NAMALWA (cell line): ENCODE measurements at regions not wholly inside any gene's neighbourhood (a gene's known extent, or its start where the extent isn't known, plus 50 kb on each side); places are given as distances from the start of the nearest gene placed in this dataset.
"Not testable (repeated sequence)": the region's sequence is repeated elsewhere in the genome, so short reads cannot be mapped to it uniquely, and the experiment has no call there.

ENCODE experiments used
- DNase-seq: peaks from one replicate; pipeline ENCODE4 v3.0.0-alpha.2; 2015; ENCODE audit warnings: low spot score

DNA sequence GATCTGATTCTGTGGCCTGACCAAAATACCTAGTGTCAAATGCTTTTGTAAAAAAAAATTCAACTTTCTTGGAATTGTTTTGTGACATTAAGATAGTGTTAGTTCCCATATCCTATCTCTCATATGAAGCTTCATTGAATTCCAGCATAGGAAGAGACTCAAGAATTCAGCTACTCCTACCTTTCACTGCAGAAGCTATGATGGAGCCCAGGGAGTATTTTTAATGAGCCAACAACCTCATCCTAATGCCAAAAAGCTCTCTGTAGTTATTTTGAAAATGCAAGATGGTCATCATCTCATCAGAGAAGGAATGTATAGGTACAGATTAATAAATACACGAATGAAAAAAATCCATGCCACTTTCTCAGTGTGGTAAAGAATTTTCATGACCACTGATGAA is 431.2 kb upstream of the SGCG start:
- no peak for DNase-seq

DNA sequence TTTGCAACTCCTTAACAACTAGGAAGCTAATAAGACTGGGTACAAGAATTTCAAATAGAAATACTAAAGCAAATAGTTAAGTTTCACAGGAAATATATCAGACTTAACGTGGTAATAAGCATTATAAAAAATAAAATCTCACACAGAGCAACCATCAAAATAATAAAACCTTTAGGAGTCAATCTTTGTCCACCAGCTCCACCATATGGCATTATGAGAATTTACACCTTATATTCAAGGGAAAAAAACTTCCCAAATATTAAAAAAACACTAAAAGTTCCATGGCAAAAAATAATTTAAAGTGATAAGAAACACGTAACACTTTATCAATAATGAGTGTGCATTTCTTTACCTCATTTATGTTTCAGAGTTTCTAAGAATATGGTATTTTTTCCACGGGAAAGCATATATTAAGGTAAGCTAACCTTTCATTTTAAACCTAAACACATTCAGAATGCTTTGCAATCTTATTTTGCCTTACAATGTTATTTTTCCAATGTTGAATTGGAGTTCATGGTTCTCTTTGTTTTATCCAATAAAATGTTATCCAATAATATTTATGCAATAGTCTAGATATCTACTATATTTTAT is 423.2 kb upstream of the SGCG start:
- DNase-seq: peak; percentile 9

DNA sequence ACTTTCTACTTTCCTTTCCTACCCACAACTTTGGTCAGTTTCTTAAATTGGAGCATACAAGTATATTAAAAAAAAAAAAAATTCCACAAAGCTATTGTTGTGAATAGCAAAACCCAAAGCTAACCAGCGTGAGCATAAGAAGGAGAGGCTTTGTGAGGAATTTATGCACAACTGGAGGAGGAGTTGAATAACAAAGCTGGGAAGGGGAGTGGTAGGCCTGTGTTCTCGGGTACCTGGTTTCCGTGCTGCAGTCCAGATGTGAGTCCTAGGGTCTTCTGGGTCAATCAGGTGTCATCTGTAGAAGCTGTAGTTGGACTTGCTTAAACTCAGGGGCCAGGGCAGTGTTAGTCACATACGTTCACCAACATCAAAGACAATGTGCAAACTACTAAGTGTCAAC is 422.5 kb upstream of the SGCG start:
- DNase-seq: no peak

DNA sequence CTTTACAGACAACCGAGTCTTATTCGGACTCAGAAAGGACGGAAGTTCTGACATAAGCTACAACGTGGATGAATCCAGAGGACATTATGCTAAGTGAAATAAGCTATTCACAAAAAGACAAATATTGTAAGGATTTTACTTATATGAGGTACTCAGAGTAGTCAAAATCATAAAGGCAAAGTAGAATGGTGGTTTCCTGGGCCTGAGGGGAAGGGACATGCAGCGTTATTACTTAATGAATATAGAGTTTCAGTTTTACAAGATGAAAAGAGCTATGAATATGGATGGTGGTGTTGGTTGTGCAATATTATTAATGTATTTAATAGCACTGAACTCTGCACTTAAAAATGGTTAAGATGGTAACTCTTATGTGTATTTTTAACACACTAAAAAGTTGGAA is 419.1 kb upstream of the SGCG start:
- DNase-seq: no peak

DNA sequence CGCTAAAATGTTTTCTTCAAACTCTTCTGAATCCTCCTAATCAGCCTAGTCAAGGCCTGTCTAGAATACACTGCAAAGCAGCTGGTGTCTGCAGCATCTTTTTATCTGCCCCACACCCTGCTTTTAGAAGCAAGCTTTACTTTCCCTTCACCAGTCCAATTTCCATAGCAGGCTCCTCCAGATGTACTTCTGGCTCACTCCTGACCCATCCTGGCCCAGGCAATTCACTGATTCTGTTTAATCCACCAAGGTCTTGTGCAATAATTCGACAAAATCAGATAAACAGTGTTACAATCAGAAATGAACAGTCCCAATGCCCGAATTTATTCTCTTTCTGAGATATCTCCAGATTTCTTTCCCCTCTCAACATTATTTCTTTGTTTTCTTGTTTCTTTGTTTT is 415.2 kb upstream of the SGCG start:
- DNase-seq: no peak

DNA sequence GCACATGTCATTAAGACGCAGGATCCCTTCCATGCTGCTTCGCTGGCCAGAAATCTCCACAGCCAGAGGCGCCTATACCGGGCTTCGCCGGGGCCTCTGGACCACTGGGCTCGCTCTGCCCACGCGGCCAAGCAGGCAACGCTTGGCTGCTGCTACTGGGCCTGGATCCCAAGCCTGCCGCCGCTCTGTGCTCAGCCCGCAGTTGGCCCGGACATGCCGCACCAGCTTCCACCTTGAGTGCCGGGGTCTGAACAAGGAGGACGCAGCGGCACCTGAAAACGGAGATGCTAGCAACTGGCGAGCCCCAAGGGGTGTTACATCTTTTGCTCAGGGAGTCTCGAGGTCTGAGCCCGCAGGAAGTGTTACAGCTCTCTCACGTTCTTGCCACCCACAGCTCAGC is 409.9 kb upstream of the SGCG start:
- DNase-seq: no peak

DNA sequence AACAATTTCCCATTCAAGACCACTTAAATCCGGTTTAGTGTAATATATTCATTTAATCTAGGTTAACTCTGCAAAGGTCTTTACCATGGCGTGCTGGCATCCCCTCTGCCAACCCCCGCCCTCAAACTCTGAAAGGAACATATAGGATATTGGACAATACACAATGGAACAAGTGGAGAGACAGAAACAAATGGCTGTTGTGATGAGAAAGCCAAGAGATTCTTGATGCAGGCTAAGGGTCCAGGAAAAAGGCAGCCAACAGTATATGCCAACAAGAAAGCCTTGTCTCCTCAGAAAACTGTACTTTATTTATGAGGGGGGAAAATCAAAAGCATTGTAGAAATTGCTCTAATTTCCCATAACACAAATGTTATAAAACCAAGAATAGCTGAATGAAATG is 407.3 kb upstream of the SGCG start:
- no peak for DNase-seq

DNA sequence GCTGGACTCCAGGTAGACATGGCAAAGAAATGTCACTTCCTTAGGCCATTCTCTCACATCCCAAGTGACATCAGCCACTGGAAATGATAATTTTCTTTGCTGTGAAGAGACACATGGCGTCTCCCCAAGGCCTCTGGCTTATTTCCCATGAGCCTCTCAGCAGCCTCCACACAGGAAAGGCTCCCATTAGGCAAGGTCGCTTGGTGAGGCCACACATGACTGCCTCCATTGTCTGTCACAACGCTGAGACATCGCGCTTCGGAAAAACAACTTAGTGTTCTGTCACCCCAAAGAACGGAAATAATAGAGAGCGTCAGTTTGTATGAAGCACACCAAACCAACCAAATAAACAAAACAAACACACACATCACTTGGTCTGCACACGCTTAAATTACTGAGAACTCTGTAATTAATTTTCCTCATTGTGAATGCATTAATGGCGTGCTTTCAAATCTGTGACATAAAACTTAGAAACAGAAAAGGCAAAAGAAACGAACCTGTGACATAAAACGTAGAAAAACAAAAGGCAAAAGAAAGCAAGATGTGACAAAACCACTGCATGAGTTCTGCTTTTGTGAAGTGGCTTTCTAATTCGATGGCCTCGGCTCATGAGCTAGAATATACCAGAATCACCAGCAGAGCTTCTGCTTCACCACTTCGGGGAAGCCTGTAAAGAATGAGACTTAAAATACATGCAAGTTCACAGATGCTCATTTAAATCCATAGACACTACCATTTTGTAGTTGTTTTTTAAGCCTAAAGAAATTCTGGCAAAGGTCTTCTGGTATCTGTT is 404.2 kb upstream of the SGCG start:
- no peak for DNase-seq

DNA sequence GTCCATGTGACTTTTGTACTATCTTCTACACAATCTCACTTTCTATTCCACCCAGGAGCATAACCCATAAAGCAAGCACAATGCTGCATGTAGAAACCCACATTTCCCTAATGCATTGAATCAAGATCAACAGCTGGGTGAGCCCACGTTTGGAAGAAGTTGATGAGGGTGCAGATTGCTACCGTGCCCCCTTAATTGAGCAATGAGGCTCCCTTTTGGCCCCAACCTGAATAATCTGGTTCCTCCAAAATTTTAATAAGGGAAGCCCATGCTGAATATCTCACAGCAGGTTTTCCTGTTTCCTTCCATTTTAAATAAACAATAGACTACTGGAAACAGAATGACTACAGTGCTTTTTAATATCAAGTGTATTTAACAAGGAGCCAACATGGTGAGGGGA is 403.6 kb upstream of the SGCG start:
- no peak for DNase-seq

DNA sequence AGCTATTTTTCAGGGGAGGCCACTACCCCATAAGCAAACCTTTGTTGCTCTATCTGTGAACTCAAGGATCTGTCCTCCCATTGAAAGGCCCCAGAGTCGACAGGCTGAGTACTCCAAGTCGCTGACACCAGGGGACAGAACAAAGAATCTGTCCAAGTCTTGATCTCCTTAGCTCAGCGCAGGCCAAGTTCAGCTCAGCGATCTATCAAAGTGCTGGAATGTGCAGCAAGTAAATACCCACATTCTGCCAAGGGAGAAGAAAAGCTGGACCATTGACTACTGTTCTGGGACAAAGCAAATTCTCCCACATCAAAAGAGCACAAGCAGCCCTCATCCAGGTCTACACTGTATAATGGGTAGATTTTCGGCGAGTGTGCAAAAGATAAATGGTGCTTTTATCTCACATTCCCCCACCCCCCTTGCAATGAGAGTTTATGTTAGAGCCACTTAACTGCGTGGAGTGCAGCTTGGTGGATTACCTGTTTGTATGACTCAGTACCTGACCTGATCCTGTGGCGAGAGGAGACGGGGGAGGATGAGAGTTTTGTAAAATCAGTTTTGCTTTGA is 391.7 kb upstream of the SGCG start:
- DNase-seq: no peak

DNA sequence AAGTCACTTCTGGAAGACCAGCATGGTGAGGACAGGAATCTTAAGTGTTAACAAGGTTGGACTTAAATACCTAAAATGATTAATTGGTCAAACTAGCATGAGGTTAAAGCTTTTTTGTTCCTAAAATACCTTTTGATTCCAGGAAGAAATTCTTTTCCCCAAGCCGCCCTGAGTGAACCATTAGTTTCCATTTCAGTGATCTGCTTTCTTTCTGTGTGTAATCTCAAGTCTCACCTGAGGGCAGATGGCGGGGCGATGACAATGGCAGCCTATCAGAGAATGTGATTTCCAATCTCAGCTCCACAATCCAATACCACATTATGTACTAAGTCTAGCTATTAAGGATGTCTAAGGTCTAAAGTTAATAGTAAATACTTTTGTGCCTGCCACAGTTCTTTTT is 390.9 kb upstream of the SGCG start:
- DNase-seq: no peak

DNA sequence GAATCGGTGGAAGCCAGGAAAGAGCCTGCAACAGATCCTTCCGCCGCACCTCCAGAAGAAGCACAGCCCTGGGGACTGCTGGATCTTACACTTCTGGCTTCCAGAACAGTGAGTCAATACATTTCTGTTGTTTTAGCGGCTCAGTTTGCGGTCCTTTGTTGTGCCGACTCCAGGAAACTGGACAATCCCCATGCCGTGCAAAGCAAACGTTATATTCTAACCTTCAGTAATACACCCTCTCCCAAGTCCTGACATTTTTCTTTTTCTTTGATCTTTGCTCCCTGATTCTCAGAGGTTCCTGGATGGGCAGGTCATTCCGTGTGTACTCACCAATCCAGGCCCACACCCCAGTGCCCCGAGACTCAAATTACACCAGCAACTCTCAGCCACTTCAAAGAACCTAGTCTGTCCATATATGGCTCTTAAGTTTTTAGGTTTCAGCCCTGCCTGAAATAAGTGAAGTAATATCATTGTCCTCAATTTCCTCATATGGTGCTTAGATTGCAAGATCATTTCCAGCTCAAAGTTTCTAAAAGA is 387.1 kb upstream of the SGCG start:
- no peak for DNase-seq

DNA sequence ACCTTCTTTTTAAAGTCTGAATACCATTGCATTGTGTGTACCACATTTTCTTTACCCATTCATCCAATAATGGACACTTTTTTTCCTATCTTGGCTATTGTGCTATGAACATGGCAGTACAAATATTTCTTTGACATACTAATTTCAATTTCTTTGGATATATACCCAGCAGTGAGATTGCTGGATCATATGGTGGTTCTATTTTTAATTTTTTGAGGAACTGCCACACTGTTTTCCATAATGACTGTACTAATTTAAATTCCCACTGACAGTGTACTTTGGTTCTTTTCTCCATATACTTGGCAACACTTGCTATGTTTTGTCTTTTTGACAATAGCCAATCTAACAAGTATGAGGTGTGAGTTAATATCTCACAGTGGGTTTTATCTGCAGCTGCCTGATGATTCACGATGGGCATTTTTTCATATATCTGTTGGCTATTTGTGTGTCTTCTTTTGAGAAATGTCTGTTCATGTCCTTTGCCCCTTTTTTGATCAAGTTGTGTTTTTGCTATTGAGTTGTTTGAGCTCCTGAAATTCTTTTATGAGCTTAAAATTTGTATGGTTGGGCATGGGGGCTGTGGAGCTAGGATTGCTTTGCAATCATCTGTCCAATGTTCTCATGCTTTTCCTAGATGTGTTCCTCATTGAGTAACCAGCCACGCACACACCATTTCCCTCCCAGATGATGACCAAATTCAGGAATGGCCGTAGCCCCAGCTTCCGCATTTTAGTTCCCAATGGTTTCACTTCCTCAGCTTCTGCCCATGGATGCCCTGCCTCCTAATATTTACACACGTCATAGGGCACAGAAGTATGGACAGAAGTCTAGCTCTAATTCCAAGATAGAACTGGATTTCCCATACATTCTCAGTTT is 380.0 kb upstream of the SGCG start:
- DNase-seq: no peak

DNA sequence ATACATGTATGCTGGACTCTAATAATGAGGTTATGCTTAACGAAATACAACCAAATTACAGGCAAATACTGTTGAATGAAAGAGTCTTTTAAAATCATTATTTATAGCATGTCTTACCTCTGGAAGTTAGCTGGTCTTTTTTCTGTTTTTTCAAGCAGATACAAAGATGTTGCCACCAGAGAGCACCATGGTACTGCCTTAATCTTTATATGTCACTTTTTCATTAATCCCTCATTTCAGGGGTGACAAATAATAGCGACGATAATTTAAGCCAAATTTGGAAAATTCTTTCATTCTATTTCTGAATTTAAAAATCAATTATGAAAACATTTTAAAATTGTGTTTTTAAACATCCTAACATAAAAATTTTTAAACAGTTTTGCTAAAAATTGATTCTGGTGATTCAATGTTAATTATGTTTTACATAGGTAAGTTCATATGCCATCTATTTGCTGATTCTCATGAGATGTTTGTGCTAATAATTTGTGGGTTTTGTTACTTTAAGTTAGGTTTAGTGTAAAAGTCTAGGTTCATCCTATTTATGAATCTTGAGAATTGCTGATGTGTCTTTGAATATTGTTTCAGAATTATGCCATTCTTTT is 379.3 kb upstream of the SGCG start:
- DNase-seq: no peak

DNA sequence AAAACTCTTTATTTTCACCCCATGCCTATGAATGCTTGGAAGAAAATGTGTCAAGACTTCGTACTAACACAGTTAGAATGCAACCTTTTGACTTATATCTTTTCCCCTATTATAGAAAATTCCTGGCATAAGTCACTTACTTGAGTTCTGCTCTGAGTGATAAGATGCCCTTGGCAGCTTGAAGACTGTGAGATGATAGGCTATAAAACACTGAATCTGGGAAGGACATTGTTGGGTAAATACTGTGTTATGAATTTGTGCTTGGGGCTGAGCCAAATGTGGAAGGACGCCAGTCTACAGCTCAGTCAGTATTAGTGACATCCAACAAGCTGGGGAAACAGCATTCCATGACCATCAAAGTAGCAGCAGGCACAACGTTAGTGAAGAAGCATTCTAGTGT is 368.0 kb upstream of the SGCG start:
- no peak for DNase-seq

DNA sequence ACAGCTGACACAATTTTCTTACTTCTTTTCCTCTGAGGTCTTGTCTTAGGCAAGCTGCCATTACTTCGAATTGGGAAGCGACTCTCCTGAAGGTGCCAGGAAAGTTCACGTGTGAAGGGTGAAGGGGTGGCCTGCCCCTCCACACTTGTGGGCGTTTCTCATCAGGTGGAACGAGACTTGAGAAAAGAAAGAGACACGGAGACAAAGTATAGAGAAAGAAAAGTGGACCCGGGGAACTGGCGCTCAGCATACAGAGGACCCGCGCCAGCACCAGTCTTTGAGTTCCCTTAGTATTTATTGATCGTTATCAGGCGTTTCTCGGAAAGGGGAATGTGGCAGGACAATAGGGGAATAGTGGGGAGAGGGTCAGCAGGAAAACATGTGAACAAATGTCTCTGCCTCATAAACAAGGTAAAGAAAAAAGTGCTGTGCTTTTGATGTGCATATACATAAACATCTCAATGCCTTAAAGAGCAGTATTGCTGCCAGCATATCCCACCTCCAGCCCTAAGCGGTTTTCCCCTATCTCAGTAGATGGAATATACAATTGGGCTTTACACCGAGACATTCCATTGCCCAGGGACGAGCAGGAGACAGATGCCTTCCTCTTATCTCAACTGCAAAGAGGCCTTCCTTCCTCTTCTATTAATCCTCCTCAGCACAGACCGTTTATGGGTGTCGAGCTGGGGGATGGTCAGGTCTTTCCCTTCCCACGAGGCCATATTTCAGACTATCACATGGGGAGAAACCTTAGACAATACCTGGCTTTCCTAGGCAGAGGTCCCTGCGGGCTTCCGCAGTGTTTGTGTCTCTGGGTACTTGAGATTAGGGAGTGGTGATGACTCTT is 367.0 kb upstream of the SGCG start:
- not testable (repeated sequence) for DNase-seq

DNA sequence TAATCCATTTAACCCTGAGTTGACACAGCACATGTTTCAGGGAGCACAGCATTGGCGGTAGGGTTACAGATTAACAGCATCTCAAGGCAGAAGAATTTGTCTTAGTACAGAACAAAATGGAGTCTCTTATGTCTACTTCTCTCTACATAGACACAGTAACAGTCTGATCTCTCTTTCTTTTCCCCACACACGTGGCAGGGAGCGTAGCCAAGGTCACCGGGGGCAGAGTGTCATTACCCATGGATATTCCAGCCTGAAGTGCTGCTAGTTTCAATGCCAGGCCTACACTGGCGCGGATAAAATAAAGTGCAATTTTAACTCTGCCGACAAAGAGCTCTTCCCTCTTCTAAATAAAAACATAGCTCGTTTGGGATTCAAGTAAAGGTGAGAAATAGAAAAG is 366.3 kb upstream of the SGCG start:
- not testable (repeated sequence) for DNase-seq

DNA sequence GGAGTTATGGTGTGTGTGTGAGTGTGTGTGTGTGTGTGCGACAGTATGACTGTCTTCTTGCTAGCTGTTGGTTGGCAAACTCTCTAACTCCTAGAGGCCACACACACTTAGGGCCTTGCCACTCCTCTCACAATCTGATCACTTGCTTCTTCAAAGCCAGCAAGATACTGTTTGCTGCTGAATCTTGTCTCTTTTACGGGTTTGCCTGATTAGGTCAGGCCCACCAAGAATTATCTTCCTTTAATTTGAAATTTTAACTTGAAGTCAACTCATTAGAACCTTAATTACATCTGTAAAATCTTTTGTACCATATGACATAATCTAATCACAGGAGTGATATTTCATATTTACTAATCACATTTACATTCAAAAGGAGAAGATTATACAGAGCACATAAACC is 359.2 kb upstream of the SGCG start:
- no peak for DNase-seq

DNA sequence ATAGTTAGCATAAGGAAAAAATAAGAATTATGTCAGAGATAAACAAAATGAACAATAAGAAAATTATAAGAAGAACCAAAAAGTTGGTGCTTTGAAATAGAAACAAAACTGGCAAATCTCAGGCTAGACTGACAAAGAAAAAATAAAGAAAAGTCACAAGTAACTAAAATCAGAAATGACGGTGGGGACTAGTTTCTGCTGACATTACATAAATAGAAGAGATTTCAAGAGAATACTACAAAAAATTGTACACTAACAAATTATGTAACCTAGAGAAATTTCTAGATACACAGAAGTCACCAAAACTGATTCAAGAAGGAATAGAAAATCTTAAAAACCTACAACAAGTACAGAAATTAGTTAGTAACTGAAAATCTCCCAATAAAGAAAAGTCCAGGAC is 355.6 kb upstream of the SGCG start:
- DNase-seq: no peak

DNA sequence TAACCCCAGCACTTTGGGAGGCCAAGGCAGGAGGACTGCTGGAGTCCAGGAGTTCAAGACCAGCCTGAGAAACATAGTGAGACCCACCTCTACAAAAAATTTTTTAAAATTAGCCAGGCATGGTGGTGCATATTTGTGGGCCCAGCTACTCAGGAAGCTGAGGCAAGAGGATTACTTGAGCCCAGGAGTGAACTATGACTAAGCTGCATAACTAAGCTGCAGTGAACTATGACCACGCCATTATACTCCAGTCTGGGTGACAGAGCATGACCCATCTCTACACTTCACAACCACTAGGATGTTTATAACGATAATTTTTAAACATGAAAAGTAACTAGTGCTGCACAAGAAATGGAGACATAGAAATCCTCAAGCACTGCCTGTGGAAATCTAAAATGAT is 352.7 kb upstream of the SGCG start:
- no peak for DNase-seq

DNA sequence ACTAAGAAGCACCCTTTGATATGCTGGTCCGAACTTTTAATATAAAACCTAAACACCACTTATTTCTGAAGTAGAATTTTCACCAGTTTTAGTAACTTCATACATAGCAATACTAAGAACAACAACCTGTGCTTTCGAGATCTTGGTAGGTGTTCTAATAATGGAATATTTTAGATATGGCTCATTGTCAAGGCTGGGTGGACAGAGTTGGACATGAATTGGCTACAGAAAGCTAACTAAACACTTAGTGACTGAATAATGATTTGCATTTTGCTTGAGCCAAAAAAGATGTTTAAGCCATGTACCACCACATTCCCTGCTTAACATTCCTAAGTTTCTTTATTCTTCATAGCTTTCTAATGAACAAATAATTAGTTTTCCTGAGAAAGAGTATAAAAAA is 344.3 kb upstream of the SGCG start:
- no peak for DNase-seq
